ENCODE measurements at regions not wholly inside any gene's neighbourhood (a gene's known extent, or its start where the extent isn't known, plus 50 kb on each side); places are given as distances from the start of the nearest gene placed in this dataset.
"Not testable (repeated sequence)": the region's sequence is repeated elsewhere in the genome, so short reads cannot be mapped to it uniquely, and the experiment has no call there.

DNA sequence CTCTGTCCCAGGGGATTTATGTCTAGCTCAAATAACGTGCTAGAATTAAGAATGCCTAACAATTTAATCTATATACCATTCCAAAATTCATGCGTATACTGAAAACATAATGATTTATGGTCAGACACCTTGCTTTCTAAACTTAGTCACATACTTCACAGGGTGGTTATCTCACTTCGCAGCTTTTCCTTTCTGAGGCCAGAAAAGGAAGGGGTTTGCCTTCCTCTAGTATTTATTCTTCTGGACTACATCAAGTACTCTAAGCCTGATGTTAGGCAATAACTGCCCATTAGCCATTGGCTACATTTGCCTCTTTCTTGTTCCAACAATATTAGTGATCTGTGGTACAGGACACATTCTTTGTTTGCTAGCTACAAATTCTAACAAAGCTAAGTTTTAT, 72.6 kb upstream of the FHIP2A start:
- no peaks in the 10 kb centered on the region for H3K9me3 Mint-ChIP-seq
- peaks cover 32 to 63% of the 10 kb centered on the region in 2 donors for H3K27me3 Mint-ChIP-seq
- H3K36me3 Mint-ChIP-seq: no peaks in the 10 kb centered on the region
- ATAC-seq (no peak), DNase-seq (ENCODE audit: low spot score) (no peak)
- no peak overlapping the region for H3K4me3 Mint-ChIP-seq
- H3K4me1 Mint-ChIP-seq (ENCODE audit: low read depth in 2 of 2): peaks cover 12 to 13% of the 10 kb centered on the region in 2 donors
- H3K27ac Mint-ChIP-seq: no peak overlapping the region

GRCh38 chr10:114749510-114749909, 72.1 kb upstream of the FHIP2A start:
- peaks cover 32 to 63% of the 10 kb centered on the region in 2 donors for H3K27me3 Mint-ChIP-seq
- H3K9me3 Mint-ChIP-seq: no peaks in the 10 kb centered on the region
- no peak overlapping the region for H3K27ac Mint-ChIP-seq

DNA sequence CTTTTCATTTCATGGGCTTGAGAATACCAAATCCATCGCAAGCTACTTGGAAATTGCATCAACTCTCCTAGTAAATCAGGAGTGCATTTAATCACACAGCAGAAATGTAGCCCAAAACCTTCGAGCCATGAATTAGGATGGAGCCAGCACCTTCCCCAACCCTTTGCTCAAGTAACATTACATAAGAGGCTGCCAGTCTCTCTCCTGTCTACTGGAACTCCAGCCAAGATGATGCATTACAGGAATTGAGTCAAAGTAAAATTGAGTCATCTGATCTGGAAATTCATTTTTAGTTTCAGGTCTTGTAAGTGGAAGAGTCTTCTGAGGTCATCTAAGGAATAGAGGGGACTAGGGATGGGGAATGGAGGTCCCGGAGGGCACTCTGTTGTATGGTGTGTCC, 69.7 kb upstream of the FHIP2A start:
- no peak overlapping the region for H3K27ac Mint-ChIP-seq

More at GRCh38 chr10:114749510-114749909, 72.1 kb upstream of the FHIP2A start:
- Mint-ChIP-seq H3K4me1 (ENCODE audit: low read depth in 2 of 2) (peaks cover 12 to 13% of the 10 kb centered on the region in 2 donors), H3K4me3 (no peak overlapping the region), H3K36me3 (no peaks in the 10 kb centered on the region)
- DNase-seq (ENCODE audit: low spot score): no peak
- ATAC-seq: no peak

GRCh38 chr10:114752570-114752969, 69.0 kb upstream of the FHIP2A start:
- H3K36me3 Mint-ChIP-seq; DNase-seq (ENCODE audit: low spot score); H3K4me3 Mint-ChIP-seq; ATAC-seq; H3K9me3 Mint-ChIP-seq; H3K27ac Mint-ChIP-seq: not testable (repeated sequence)
- H3K27me3 Mint-ChIP-seq: peaks cover 15 to 40% of the 10 kb centered on the region in 2 donors
- H3K4me1 Mint-ChIP-seq (ENCODE audit: low read depth in 2 of 2): peaks cover 11 to 12% of the 10 kb centered on the region in 2 donors

More for the DNA sequence above, 69.7 kb upstream of the FHIP2A start:
- Mint-ChIP-seq H3K4me1 (ENCODE audit: low read depth in 2 of 2) (peaks cover 11 to 12% of the 10 kb centered on the region in 2 donors), H3K36me3 (no peaks in the 10 kb centered on the region), H3K27me3 (peaks cover 22 to 47% of the 10 kb centered on the region in 2 donors), H3K4me3 (no peak overlapping the region), H3K9me3 (no peaks in the 10 kb centered on the region)
- ATAC-seq (no peak), DNase-seq (ENCODE audit: low spot score) (no peak)

GRCh38 chr10:114753126-114753525, 68.5 kb upstream of the FHIP2A start:
- no peak overlapping the region for H3K4me3 Mint-ChIP-seq
- H3K27me3 Mint-ChIP-seq: peaks cover 15 to 38% of the 10 kb centered on the region in 2 donors
- DNase-seq (ENCODE audit: low spot score): no peak
- H3K36me3 Mint-ChIP-seq: no peaks in the 10 kb centered on the region
- ATAC-seq: no peak
- peaks cover 11 to 12% of the 10 kb centered on the region in 2 donors for H3K4me1 Mint-ChIP-seq (ENCODE audit: low read depth in 2 of 2)
- no peaks in the 10 kb centered on the region for H3K9me3 Mint-ChIP-seq
- H3K27ac Mint-ChIP-seq: no peak overlapping the region

- ATAC-seq: peak in 1 of 2 donors; percentile 11
- peaks cover 10 to 27% of the 10 kb centered on the region in 2 donors for H3K27me3 Mint-ChIP-seq
- no peaks in the 10 kb centered on the region for H3K36me3 Mint-ChIP-seq
- no peak overlapping the region for H3K4me3 Mint-ChIP-seq
- peaks cover 1 to 3% of the 10 kb centered on the region in 2 donors for H3K4me1 Mint-ChIP-seq (ENCODE audit: low read depth in 2 of 2)
- no peak for DNase-seq (ENCODE audit: low spot score)
- no peaks in the 10 kb centered on the region for H3K9me3 Mint-ChIP-seq
- H3K27ac Mint-ChIP-seq: no peak overlapping the region
Observed at GRCh38 chr10:114754445-114755320, 66.9 kb upstream of the FHIP2A start.

GRCh38 chr10:114755537-114755936, 66.0 kb upstream of the FHIP2A start:
- Mint-ChIP-seq H3K36me3 (no peaks in the 10 kb centered on the region), H3K9me3 (no peaks in the 10 kb centered on the region), H3K27ac (no peak overlapping the region), H3K27me3 (peaks cover 8 to 19% of the 10 kb centered on the region in 2 donors), H3K4me1 (ENCODE audit: low read depth in 2 of 2) (no peaks in the 10 kb centered on the region), H3K4me3 (no peak overlapping the region)
- ATAC-seq: no peak
- DNase-seq (ENCODE audit: low spot score): no peak

GRCh38 chr10:114758331-114758730, 63.2 kb upstream of the FHIP2A start:
- Mint-ChIP-seq H3K9me3 (no peaks in the 10 kb centered on the region), H3K4me1 (ENCODE audit: low read depth in 2 of 2) (no peaks in the 10 kb centered on the region), H3K27ac (no peak overlapping the region), H3K4me3 (no peak overlapping the region), H3K36me3 (no peaks in the 10 kb centered on the region), H3K27me3 (peaks cover 5 to 9% of the 10 kb centered on the region in 2 donors)
- ATAC-seq: no peak
- DNase-seq (ENCODE audit: low spot score): no peak

- no peak overlapping the region for H3K4me3 Mint-ChIP-seq
- H3K36me3 Mint-ChIP-seq: no peaks in the 10 kb centered on the region
- DNase-seq (ENCODE audit: low spot score) (no peak), ATAC-seq (no peak)
- H3K4me1 Mint-ChIP-seq (ENCODE audit: low read depth in 2 of 2): no peaks in the 10 kb centered on the region
- H3K27me3 Mint-ChIP-seq: peaks cover 6 to 9% of the 10 kb centered on the region in 2 donors
- no peaks in the 10 kb centered on the region for H3K9me3 Mint-ChIP-seq
- no peak overlapping the region for H3K27ac Mint-ChIP-seq
Observed at GRCh38 chr10:114761205-114762193, 60.1 kb upstream of the FHIP2A start.

DNA sequence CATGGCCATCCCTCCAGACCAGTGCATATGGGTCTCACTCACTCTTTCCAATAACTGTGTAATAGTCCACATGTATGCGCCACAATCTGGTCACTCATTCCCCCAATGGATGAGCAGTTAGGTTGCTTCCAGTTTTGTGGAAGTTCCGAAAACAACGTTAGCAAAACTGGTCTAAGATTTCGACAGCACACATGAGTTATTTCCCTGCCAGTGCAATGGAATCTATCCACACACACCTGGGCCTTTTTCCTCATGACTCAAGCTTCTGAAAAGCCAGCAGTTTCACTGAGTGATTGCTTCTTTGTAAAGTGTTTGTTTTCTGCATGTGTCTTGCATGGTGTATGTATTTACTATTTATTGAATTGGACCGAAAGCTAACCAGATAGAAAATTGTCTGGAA, 58.8 kb upstream of the FHIP2A start:
- peaks cover 2 to 5% of the 10 kb centered on the region in 2 donors for H3K4me1 Mint-ChIP-seq (ENCODE audit: low read depth in 2 of 2)
- no peaks in the 10 kb centered on the region for H3K9me3 Mint-ChIP-seq
- ATAC-seq (no peak), DNase-seq (ENCODE audit: low spot score) (no peak)
- H3K27ac Mint-ChIP-seq: no peak overlapping the region
- H3K27me3 Mint-ChIP-seq: peaks cover 12 to 14% of the 10 kb centered on the region in 2 donors
- no peaks in the 10 kb centered on the region for H3K36me3 Mint-ChIP-seq
- H3K4me3 Mint-ChIP-seq: no peak overlapping the region

DNA sequence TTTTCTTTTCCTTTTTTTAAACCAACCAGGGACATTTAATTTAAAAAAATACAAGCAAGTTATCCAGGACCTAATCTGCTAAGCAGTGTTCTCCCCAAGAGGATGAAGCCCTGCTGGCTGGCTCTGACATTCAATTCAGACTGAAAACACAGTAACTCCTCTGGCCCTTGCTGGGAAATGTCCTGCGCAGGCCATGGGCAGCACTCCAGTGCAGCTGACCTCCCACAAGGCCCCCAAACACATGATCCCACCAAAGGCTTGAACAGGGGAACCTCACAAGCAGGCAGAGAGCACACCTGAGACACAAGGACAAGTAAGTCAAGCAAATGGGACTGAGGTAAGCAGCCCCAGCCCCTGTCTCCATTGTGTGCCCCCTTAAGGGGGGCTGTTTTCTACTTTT, 56.9 kb upstream of the FHIP2A start:
- Mint-ChIP-seq H3K36me3 (no peaks in the 10 kb centered on the region), H3K4me1 (ENCODE audit: low read depth in 2 of 2) (peaks cover 2 to 5% of the 10 kb centered on the region in 2 donors), H3K27ac (no peak overlapping the region), H3K9me3 (no peaks in the 10 kb centered on the region), H3K27me3 (peaks cover 12 to 18% of the 10 kb centered on the region in 2 donors), H3K4me3 (no peak overlapping the region)
- ATAC-seq: no peak
- DNase-seq (ENCODE audit: low spot score): no peak

DNA sequence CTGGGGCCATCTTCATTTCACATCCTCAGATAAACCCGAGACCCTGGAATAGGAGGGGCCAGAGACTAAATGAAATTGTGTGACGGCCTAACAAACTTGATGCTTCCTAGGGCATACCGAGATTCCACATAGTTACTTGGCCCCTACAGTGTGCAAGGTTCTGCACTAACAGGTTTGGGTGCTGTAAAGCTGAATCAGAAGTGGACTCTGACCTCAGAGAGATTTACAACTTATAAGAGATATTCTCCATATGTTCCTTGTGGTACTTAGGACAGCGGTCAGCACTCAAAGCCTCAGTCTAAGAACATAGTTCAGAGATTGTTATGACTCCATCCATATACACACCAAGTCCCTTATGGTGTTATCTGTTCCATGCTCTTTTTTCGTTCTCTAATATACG, 55.1 kb upstream of the FHIP2A start:
- peaks cover 2 to 5% of the 10 kb centered on the region in 2 donors for H3K4me1 Mint-ChIP-seq (ENCODE audit: low read depth in 2 of 2)
- ATAC-seq (no peak), DNase-seq (ENCODE audit: low spot score) (no peak)
- H3K36me3 Mint-ChIP-seq: no peaks in the 10 kb centered on the region
- H3K9me3 Mint-ChIP-seq: no peaks in the 10 kb centered on the region
- peaks cover 12 to 20% of the 10 kb centered on the region in 2 donors for H3K27me3 Mint-ChIP-seq
- H3K27ac Mint-ChIP-seq: no peak overlapping the region
- H3K4me3 Mint-ChIP-seq: peak overlapping the region; percentile 56

- Mint-ChIP-seq H3K4me3 (peak overlapping the region; percentile 56), H3K9me3 (no peaks in the 10 kb centered on the region), H3K4me1 (ENCODE audit: low read depth in 2 of 2) (peaks cover 2 to 5% of the 10 kb centered on the region in 2 donors), H3K27me3 (peaks cover 12 to 15% of the 10 kb centered on the region in 2 donors), H3K27ac (no peak overlapping the region), H3K36me3 (no peaks in the 10 kb centered on the region)
- ATAC-seq (peak; percentile 43 to 53), DNase-seq (ENCODE audit: low spot score) (no peak)
Observed at GRCh38 chr10:114767101-114767985, 54.2 kb upstream of the FHIP2A start.

Measured in natural killer cell treated with Interleukin-12 subunit alpha and Interleukin-12 subunit beta and Interleukin-15 and Interleukin-18, amount 100 ng/mL, for 72 hours (primary cell).